ENCODE measurements at regions not wholly inside any gene's neighbourhood (a gene's known extent, or its start where the extent isn't known, plus 50 kb on each side); places are given as distances from the start of the nearest gene placed in this dataset.

- TF ChIP-seq REST (IDR thresholded peaks at IDR 0.05; ENCODE audit: insufficient read depth in 1 of 2, low read depth in 2 of 2, low read length in 2 of 2) = no peak
- TF ChIP-seq FOXP2 (optimal IDR thresholded peaks at IDR 0.05; ENCODE audit: borderline replicate concordance, extremely low read depth, extremely low read length, insufficient read depth) = no peak
- TF ChIP-seq TAF1 (IDR thresholded peaks at IDR 0.05; ENCODE audit: borderline replicate concordance, insufficient read depth, low read length) = no peak
- no peak for TF ChIP-seq SIN3A (IDR thresholded peaks at IDR 0.05; ENCODE audit: borderline replicate concordance, insufficient read depth, low read length)
- no peak for TF ChIP-seq POLR2AphosphoS5 (IDR thresholded peaks at IDR 0.05; ENCODE audit: low read depth, low read length)
Observed at GRCh38 chr22:26804315-26804714, 146.9 kb downstream of the MIAT start.

- TF ChIP-seq REST (IDR thresholded peaks at IDR 0.05; ENCODE audit: insufficient read depth in 1 of 2, low read depth in 2 of 2, low read length in 2 of 2) (no peak), TAF1 (IDR thresholded peaks at IDR 0.05; ENCODE audit: borderline replicate concordance, insufficient read depth, low read length) (no peak), POLR2AphosphoS5 (IDR thresholded peaks at IDR 0.05; ENCODE audit: low read depth, low read length) (no peak), SIN3A (IDR thresholded peaks at IDR 0.05; ENCODE audit: borderline replicate concordance, insufficient read depth, low read length) (no peak), FOXP2 (optimal IDR thresholded peaks at IDR 0.05; ENCODE audit: borderline replicate concordance, extremely low read depth, extremely low read length, insufficient read depth) (no peak)
Observed at GRCh38 chr22:26804911-26805539, 147.6 kb downstream of the MIAT start.

GRCh38 chr22:26806445-26807175, 149.2 kb downstream of the MIAT start:
- no peak for TF ChIP-seq POLR2AphosphoS5 (IDR thresholded peaks at IDR 0.05; ENCODE audit: low read depth, low read length)
- no peak for TF ChIP-seq SIN3A (IDR thresholded peaks at IDR 0.05; ENCODE audit: borderline replicate concordance, insufficient read depth, low read length)
- no peak for TF ChIP-seq REST (IDR thresholded peaks at IDR 0.05; ENCODE audit: insufficient read depth in 1 of 2, low read depth in 2 of 2, low read length in 2 of 2)
- no peak for TF ChIP-seq TAF1 (IDR thresholded peaks at IDR 0.05; ENCODE audit: borderline replicate concordance, insufficient read depth, low read length)
- TF ChIP-seq FOXP2 (optimal IDR thresholded peaks at IDR 0.05; ENCODE audit: borderline replicate concordance, extremely low read depth, extremely low read length, insufficient read depth) = no peak

GRCh38 chr22:26811647-26811992, 154.2 kb downstream of the MIAT start:
- no peak for TF ChIP-seq FOXP2 (optimal IDR thresholded peaks at IDR 0.05; ENCODE audit: borderline replicate concordance, extremely low read depth, extremely low read length, insufficient read depth)
- no peak for TF ChIP-seq REST (IDR thresholded peaks at IDR 0.05; ENCODE audit: insufficient read depth in 1 of 2, low read depth in 2 of 2, low read length in 2 of 2)
- TF ChIP-seq SIN3A (IDR thresholded peaks at IDR 0.05; ENCODE audit: borderline replicate concordance, insufficient read depth, low read length) = no peak
- no peak for TF ChIP-seq TAF1 (IDR thresholded peaks at IDR 0.05; ENCODE audit: borderline replicate concordance, insufficient read depth, low read length)
- no peak for TF ChIP-seq POLR2AphosphoS5 (IDR thresholded peaks at IDR 0.05; ENCODE audit: low read depth, low read length)

Data from PFSK-1 (cell line).